WI38 (cell line): ENCODE measurements at regions not wholly inside any gene's neighbourhood (a gene's known extent, or its start where the extent isn't known, plus 50 kb on each side); places are given as distances from the start of the nearest gene placed in this dataset.

ENCODE experiments used
- H3K4me3 ChIP-seq: 2 replicates; pipeline ENCODE4 v1.5.1; 2011; ENCODE audit warnings: low read depth, mild to moderate bottlenecking, control low read depth, low read length
- TF ChIP-seq, protein P1 (sequence below): IDR thresholded peaks from 2 replicates; pipeline ENCODE4 v1.5.1; 2012; ENCODE audit warnings: low read depth, mild to moderate bottlenecking, control low read depth, low read length

DNA sequence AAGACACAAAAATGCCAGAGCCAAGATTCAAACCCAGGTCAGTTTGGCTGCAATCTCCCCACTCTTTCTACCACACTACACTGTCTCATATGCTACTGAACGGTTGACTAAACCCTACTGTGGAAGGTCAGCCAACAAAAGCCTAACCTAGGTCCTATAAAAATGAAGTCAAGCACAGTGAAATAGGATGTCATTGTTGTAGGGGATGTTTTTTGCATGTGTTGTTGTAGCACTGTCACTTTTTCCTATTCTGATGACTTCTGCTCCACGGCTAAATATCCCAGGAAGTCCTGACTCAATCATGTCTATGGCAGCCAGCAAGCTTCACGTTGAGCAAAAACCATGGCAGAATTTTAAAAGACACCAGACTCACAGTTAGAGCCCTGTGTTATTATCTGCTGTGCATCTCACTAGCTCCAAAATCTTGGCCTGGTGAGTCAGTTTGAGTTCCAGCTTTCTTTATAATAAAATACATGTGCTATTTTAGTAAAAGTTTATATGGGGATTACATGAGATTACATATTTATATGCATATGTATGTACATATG lies 322.1 kb upstream of the NT5E start:
- TF ChIP-seq, protein P1, sequence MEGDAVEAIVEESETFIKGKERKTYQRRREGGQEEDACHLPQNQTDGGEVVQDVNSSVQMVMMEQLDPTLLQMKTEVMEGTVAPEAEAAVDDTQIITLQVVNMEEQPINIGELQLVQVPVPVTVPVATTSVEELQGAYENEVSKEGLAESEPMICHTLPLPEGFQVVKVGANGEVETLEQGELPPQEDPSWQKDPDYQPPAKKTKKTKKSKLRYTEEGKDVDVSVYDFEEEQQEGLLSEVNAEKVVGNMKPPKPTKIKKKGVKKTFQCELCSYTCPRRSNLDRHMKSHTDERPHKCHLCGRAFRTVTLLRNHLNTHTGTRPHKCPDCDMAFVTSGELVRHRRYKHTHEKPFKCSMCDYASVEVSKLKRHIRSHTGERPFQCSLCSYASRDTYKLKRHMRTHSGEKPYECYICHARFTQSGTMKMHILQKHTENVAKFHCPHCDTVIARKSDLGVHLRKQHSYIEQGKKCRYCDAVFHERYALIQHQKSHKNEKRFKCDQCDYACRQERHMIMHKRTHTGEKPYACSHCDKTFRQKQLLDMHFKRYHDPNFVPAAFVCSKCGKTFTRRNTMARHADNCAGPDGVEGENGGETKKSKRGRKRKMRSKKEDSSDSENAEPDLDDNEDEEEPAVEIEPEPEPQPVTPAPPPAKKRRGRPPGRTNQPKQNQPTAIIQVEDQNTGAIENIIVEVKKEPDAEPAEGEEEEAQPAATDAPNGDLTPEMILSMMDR, result no peak
- H3K4me3 ChIP-seq, result no peak overlapping the region

DNA sequence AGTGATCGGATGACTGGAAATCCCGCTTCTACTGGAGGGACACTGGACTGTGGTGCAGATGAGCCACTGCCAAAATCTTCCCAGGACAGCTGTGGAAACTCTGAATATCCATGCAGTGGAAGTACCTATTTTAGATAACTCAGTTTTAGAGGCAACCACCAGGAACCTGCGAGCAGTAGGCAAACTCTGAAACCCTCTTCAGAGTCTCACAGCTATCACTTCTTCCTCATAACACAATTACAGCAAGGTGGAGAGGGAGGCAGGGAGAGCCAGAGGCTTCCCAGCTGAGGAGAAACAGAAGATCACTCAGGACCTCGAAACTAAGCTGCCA lies 322.8 kb upstream of the NT5E start:
- TF ChIP-seq, protein P1, result no peak

DNA sequence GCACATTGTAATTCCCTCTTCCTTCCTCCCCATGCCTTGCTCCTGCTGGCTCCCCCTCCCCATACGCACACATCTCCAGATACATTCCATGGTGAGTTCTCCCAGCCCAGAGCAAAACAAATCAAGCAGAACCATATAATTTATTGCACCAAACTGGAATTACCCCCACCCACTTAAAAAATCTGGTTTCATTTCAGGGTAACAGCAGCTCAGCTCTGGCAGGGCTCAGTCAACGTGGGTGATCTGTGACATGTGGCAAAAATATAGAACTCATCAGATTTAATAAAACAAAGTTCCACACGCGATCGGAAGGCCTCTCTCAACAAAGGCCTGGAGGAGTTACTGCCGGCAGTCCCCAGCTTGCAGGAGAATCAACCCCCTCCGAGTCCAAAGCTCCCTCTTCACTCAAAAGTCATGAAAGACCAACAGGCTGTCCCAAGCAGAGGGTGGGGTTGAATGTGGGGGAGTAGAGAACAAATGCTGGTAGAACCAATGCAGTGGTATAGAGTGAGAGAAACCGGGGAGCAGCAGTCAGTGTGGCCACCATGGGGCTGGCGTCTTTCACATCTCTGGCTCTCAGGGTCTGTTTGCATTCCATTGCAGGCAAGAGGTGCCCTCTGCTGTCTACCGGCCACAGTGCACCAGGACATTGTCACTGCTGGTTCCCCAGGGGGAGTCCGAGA lies 323.3 kb upstream of the NT5E start:
- no peak overlapping the region for H3K4me3 ChIP-seq
- TF ChIP-seq, protein P1, result peak; percentile 34; the same call in 1 of the 2 replicates

More for the DNA sequence above, 322.8 kb upstream of the NT5E start:
- H3K4me3 ChIP-seq, result no peak overlapping the region

DNA sequence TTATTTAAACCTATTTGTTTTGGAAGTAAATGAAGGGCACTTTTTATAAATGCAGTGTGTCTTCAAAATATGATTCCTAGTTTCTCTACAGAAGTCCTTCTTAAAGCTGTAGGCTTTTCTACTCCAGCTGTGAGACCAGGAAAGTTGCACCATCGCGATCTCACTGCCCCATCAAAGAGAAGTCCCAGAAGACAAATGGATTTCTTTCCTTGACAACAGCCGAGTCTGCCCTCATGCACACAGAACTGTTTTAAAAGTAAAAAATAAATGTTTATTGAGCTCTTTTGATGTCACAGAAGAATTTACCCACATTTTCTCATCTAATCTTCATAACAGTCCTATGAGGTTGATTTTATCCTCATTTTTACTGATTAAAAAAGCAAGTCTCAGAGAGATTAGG lies 324.4 kb upstream of the NT5E start:
- no peak overlapping the region for H3K4me3 ChIP-seq
- TF ChIP-seq, protein P1, result no peak

DNA sequence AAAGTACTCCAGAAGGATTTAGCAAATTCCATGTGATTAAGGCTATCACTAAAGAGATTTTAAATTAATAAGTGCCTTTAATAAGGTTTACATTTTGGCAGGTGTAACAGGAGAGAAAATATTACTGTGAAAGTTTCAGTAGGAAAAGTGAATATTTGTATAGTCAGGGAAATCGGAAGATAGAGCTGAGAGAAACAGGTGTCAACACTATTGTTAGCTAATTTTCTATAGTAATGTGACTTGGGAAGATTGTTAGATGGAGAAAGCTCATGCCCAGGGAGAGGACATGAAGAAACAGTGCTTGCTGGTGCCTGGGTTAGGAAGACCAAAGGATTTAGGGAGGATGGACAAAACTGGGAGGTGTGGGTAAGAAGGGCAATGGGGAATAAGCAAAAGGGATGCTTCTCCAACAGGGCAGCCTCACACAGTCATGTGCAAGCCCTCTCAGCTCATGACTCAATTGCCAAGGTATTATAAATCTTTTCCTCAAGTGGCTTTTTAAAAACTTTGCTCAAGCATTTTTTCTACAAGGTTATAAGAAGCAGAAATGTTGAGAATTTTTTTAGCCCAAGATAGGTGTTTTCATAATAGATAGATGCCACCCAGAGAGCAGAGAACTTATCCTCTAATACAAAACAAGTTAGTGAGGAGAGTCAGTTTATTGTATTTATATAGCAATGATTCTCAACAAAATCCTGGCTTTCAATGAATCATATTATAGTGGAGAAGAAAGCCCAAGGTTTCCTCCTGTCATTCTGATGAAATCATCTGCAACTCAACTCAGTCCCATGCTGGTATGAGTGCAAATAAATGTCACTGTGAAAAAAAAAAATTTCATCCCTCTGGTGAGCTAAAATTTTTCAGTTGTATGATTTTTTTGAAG lies 325.2 kb upstream of the NT5E start:
- TF ChIP-seq, protein P1, result no peak
- H3K4me3 ChIP-seq, result no peak overlapping the region

DNA sequence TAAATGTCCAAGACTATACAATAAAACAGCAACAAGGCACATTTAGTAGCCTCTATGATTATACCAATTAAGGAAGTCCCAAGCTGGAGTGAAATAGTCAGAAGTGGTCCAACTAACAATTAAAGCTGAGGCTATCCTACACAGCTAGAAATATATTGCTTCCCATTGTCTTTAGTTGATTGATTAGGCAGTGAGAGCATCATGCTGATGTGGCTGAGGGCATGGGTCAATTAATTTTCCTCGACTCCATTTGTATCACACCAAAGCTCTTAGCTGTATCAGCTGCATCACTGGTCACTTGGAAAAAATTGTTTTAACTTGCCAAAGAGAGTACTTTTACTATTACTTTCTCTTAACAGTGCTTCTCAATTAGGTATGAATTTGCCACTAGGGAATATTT lies 328.7 kb upstream of the NT5E start:
- H3K4me3 ChIP-seq, result no peak overlapping the region
- TF ChIP-seq, protein P1, result no peak
